GM12874 (cell line): ENCODE measurements at regions not wholly inside any gene's neighbourhood (a gene's known extent, or its start where the extent isn't known, plus 50 kb on each side); places are given as distances from the start of the nearest gene placed in this dataset.

Experiments
- TF ChIP-seq, protein P1 (sequence below): IDR thresholded peaks from 2 replicates; pipeline ENCODE4 v1.5.1; 2011; ENCODE audit warnings: low read depth, mild to moderate bottlenecking, control low read depth, low read length, moderate library complexity; ENCODE audit not compliant: insufficient read depth

- TF ChIP-seq, protein P1, sequence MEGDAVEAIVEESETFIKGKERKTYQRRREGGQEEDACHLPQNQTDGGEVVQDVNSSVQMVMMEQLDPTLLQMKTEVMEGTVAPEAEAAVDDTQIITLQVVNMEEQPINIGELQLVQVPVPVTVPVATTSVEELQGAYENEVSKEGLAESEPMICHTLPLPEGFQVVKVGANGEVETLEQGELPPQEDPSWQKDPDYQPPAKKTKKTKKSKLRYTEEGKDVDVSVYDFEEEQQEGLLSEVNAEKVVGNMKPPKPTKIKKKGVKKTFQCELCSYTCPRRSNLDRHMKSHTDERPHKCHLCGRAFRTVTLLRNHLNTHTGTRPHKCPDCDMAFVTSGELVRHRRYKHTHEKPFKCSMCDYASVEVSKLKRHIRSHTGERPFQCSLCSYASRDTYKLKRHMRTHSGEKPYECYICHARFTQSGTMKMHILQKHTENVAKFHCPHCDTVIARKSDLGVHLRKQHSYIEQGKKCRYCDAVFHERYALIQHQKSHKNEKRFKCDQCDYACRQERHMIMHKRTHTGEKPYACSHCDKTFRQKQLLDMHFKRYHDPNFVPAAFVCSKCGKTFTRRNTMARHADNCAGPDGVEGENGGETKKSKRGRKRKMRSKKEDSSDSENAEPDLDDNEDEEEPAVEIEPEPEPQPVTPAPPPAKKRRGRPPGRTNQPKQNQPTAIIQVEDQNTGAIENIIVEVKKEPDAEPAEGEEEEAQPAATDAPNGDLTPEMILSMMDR, result no peak
These were observed 94.7 kb downstream of the PRKAB2 start for GRCh38 chr1:147077523-147077922.

DNA sequence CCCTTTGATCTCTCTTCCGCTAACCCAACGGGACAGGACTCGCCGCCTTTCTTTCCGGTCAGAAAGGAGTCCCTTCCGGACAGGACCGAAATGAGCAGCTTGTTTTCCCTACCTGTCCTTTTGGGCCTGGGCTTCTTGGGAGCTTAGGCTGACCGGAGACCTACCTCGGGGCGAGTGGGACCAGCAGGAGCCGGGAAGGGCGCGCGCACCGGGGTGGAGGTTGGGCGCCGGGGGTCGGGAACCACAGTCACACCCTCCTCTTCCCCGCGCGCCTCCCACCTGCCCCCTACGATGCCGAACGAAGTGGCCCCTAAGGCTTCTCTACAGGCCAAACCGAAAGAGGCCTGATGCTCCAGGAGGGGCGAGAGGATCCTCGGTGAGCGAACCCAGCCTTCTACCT is 95.2 kb downstream of the PRKAB2 start:
- TF ChIP-seq, protein P1, result no peak

GRCh38 chr1:147076442-147076841 is 95.8 kb downstream of the PRKAB2 start:
- TF ChIP-seq, protein P1, result no peak

GRCh38 chr1:147072482-147073432 is 99.5 kb downstream of the PRKAB2 start:
- TF ChIP-seq, protein P1, result no peak

GRCh38 chr1:147071142-147071541 is 101.1 kb downstream of the PRKAB2 start:
- TF ChIP-seq, protein P1, result no peak

DNA sequence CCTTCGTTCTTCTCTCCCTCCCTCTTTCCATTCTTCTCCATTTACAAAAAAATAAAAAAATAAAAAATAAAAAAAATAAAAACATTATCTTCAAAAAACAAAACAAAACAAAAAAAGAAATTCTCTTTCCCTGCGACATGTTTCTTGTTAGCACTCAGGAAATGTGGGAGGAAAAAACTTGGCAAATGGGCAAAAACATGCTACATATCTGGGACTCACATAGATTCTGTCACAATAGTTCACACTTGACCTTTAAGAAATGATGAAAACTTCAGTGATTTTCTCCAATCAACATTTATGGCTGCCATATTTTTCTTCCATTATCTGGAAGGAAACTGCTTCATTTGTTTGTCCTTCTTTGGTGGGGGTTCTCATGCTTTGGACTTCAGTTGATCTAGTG is 109.3 kb downstream of the PRKAB2 start:
- TF ChIP-seq, protein P1, result no peak

GRCh38 chr1:147053269-147053668 is 115.1 kb downstream of the NBPF12 start:
- TF ChIP-seq, protein P1, result no peak
